Glutamatergic neuron (in vitro differentiated cells): ENCODE measurements at regions not wholly inside any gene's neighbourhood (a gene's known extent, or its start where the extent isn't known, plus 50 kb on each side); places are given as distances from the start of the nearest gene placed in this dataset.

ENCODE experiments used
- DNase-seq: peaks from one replicate; pipeline ENCODE4 v3.0.0; 2022
- H3K27ac Mint-ChIP-seq: one replicate; pipeline ENCODE4 v1.8.0; 2020; ENCODE audit warnings: mild to moderate bottlenecking, mixed read lengths, inconsistent platforms; ENCODE audit not compliant: unreplicated experiment
- H3K27me3 Mint-ChIP-seq: one replicate; pipeline ENCODE4 v1.8.0; 2020; ENCODE audit warnings: mild to moderate bottlenecking, moderate library complexity, mixed read lengths, inconsistent platforms; ENCODE audit not compliant: unreplicated experiment
- H3K36me3 Mint-ChIP-seq: one replicate; pipeline ENCODE4 v1.8.0; 2020; ENCODE audit warnings: mild to moderate bottlenecking, mixed read lengths, inconsistent platforms; ENCODE audit not compliant: unreplicated experiment
- H3K4me1 Mint-ChIP-seq: one replicate; pipeline ENCODE4 v1.8.0; 2020; ENCODE audit warnings: mild to moderate bottlenecking, low read depth, mixed read lengths, inconsistent platforms; ENCODE audit not compliant: unreplicated experiment
- H3K4me3 Mint-ChIP-seq: one replicate; pipeline ENCODE4 v1.8.0; 2020; ENCODE audit warnings: mild to moderate bottlenecking, mixed read lengths, inconsistent platforms; ENCODE audit not compliant: unreplicated experiment
- H3K9me3 Mint-ChIP-seq: one replicate; pipeline ENCODE4 v1.8.0; 2020; ENCODE audit warnings: mild to moderate bottlenecking, moderate library complexity, mixed read lengths, inconsistent platforms; ENCODE audit not compliant: unreplicated experiment
- CTCF ChIP-seq: fragments of 200-600 bp; sonication (generic); IDR thresholded peaks from one replicate; pipeline ENCODE4 v1.5.0; 2021; ENCODE audit not compliant: partially characterized antibody, unreplicated experiment

GRCh38 chr4:135385830-135386581 lies 1184.4 kb upstream of the PABPC4L start:
- Mint-ChIP-seq H3K4me3 (no peak overlapping the region), H3K9me3 (peaks cover 5% of the 10 kb centered on the region), H3K36me3 (no peaks in the 10 kb centered on the region), H3K27ac (no peak overlapping the region), H3K27me3 (peaks cover 4% of the 10 kb centered on the region), H3K4me1 (peaks cover 5% of the 10 kb centered on the region)
- DNase-seq = no peak
- TF ChIP-seq CTCF = no peak

- DNase-seq = no peak
- Mint-ChIP-seq H3K4me1 (peaks cover 5% of the 10 kb centered on the region), H3K9me3 (peaks cover 6% of the 10 kb centered on the region), H3K27ac (no peak overlapping the region), H3K27me3 (peaks cover 4% of the 10 kb centered on the region), H3K4me3 (no peak overlapping the region), H3K36me3 (no peaks in the 10 kb centered on the region)
- TF ChIP-seq CTCF = no peak
These were observed 1182.0 kb upstream of the PABPC4L start for GRCh38 chr4:135383356-135384288.

GRCh38 chr4:135382280-135382959 lies 1180.8 kb upstream of the PABPC4L start:
- H3K4me3 Mint-ChIP-seq = no peak overlapping the region
- peaks cover 6% of the 10 kb centered on the region for H3K9me3 Mint-ChIP-seq
- peaks cover 4% of the 10 kb centered on the region for H3K27me3 Mint-ChIP-seq
- peak; percentile 27 for DNase-seq
- peaks cover 5% of the 10 kb centered on the region for H3K4me1 Mint-ChIP-seq
- peak overlapping the region; percentile 2 for H3K27ac Mint-ChIP-seq
- TF ChIP-seq CTCF = no peak
- no peaks in the 10 kb centered on the region for H3K36me3 Mint-ChIP-seq

- Mint-ChIP-seq H3K36me3 (no peaks in the 10 kb centered on the region), H3K4me1 (no peaks in the 10 kb centered on the region), H3K27me3 (peaks cover 2% of the 10 kb centered on the region), H3K4me3 (no peak overlapping the region), H3K27ac (no peak overlapping the region), H3K9me3 (peaks cover 5% of the 10 kb centered on the region)
- TF ChIP-seq CTCF = no peak
- DNase-seq = no peak
These were observed 1170.5 kb upstream of the PABPC4L start for GRCh38 chr4:135372131-135372530.
